HL-60 (cell line): ENCODE measurements at regions not wholly inside any gene's neighbourhood (a gene's known extent, or its start where the extent isn't known, plus 50 kb on each side); places are given as distances from the start of the nearest gene placed in this dataset.

Experiments
- CTCF ChIP-seq: IDR thresholded peaks from one replicate; pipeline ENCODE4 v1.5.1; 2011; ENCODE audit warnings: low read length, control low read depth, inconsistent platforms; ENCODE audit not compliant: insufficient read depth
- GABPA ChIP-seq: IDR thresholded peaks from 2 replicates; pipeline ENCODE4 v1.6.1; 2012; ENCODE audit warnings: low read depth
- POLR2AphosphoS5 ChIP-seq: IDR thresholded peaks from 2 replicates; pipeline ENCODE4 v1.6.1; 2012; ENCODE audit warnings: low read depth

- TF ChIP-seq CTCF (no peak), POLR2AphosphoS5 (no peak), GABPA (no peak)
These were observed 115.0 kb upstream of the IGF1 start for GRCh38 chr12:102595315-102595714.
